SK-N-SH (cell line): ENCODE measurements at regions not wholly inside any gene's neighbourhood (a gene's known extent, or its start where the extent isn't known, plus 50 kb on each side); places are given as distances from the start of the nearest gene placed in this dataset.
A peak's percentile ranks its signal among the peaks of the same experiment; 100 is the strongest.

ENCODE experiments used
- CTCF ChIA-PET: fragments of 300-600, 350-600 bp; formaldehyde crosslinking; extraction: SDS; loops from one replicate; lab custom pipeline; 2021; lab: Yijun Ruan, JAX
- POLR2A ChIA-PET: fragments of 350-600 bp; sonication (Branson Sonifier 250); formaldehyde crosslinking; extraction: SDS; loops from one replicate; lab custom pipeline; 2020; ENCODE audit warnings: antibody characterized with exemption, inconsistent platforms; lab: Yijun Ruan, JAX
- DNase-seq: peaks from one replicate; pipeline ENCODE4 v3.0.0; 2012
- H2AFZ ChIP-seq: fragments of 200-600 bp; sonication (generic); 2 replicates; pipeline ENCODE4 v1.8.1; 2016; ENCODE audit warnings: antibody characterized with exemption, mild to moderate bottlenecking, low read depth
- H3F3A ChIP-seq: fragments of 200-600 bp; sonication (generic); replicated peaks from 2 replicates; pipeline ENCODE3; 2016; ENCODE audit warnings: antibody characterized with exemption, mild to moderate bottlenecking; ENCODE audit not compliant: insufficient read depth
- H3K27ac ChIP-seq, 2 experiments: fragments of 200-500 bp in 1 of 2; fragments of 200-600 bp in 1 of 2; sonication (Bioruptor generic) in 1 of 2; sonication (generic), shearing (Covaris generic) in 1 of 2; 2 replicates each; pipeline versions ENCODE4 v1.5.1 to v1.6.1; 2014 to 2016; ENCODE audit warnings: low read depth in 2 of 2, inconsistent platforms in 1 of 2, low read length in 1 of 2, mild to moderate bottlenecking in 1 of 2, mixed read lengths in 1 of 2
- H3K27me3 ChIP-seq: fragments of 200-600 bp; sonication (generic), shearing (Covaris generic); 2 replicates; pipeline ENCODE4 v1.6.1; 2016; ENCODE audit warnings: mixed run types; ENCODE audit not compliant: insufficient read depth
- H3K36me3 ChIP-seq, 2 experiments: fragments of 200-500 bp in 1 of 2; fragments of 200-600 bp in 1 of 2; sonication (Bioruptor generic) in 1 of 2; sonication (generic) in 1 of 2; replicated peaks in 1 of 2; 2 replicates each; pipeline versions ENCODE3 to v1.5.1; 2014 to 2016; ENCODE audit warnings: low read length in 1 of 2, mild to moderate bottlenecking in 1 of 2; ENCODE audit not compliant: insufficient read depth in 2 of 2, control insufficient read depth in 1 of 2
- H3K4me1 ChIP-seq, 2 experiments: fragments of 200-500 bp in 1 of 2; fragments of 200-600 bp in 1 of 2; sonication (Bioruptor generic) in 1 of 2; sonication (generic), shearing (Covaris generic) in 1 of 2; 2 replicates each; pipeline versions ENCODE4 v1.5.1 to v1.6.1; 2014 to 2016; ENCODE audit warnings: low read depth in 1 of 2, low read length in 1 of 2, mixed run types in 1 of 2; ENCODE audit not compliant: insufficient read depth in 2 of 2, control insufficient read depth in 1 of 2
- H3K4me2 ChIP-seq: fragments of 200-600 bp; sonication (generic), shearing (Covaris generic); 2 replicates; pipeline ENCODE4 v1.6.1; 2017; ENCODE audit warnings: mixed run types
- H3K4me3 ChIP-seq, 2 experiments: fragments of 200-500 bp in 1 of 2; fragments of 200-600 bp in 1 of 2; sonication (Bioruptor generic) in 1 of 2; sonication (generic), shearing (Covaris generic) in 1 of 2; 2 replicates each; pipeline versions ENCODE4 v1.5.1 to v1.8.1; 2014 to 2016; ENCODE audit warnings: low read depth in 2 of 2, inconsistent platforms in 1 of 2, low read length in 1 of 2, mild to moderate bottlenecking in 1 of 2, mixed read lengths in 1 of 2, moderate library complexity in 1 of 2
- H3K79me2 ChIP-seq: fragments of 200-600 bp; sonication (generic); 2 replicates; pipeline ENCODE4 v1.8.1; 2017; ENCODE audit warnings: mild to moderate bottlenecking; ENCODE audit not compliant: insufficient read depth
- H3K9ac ChIP-seq: fragments of 200-600 bp; sonication (generic); 2 replicates; pipeline ENCODE4 v1.6.1; 2017; ENCODE audit warnings: mixed run types
- H3K9me2 ChIP-seq: fragments of 200-600 bp; sonication (generic); 2 replicates; pipeline ENCODE4 v1.6.1; 2017; ENCODE audit warnings: mixed run types
- H3K9me3 ChIP-seq: fragments of 200-600 bp; sonication (generic); 2 replicates; pipeline ENCODE4 v1.6.1; 2017; ENCODE audit warnings: mixed run types, mild to moderate bottlenecking, moderate library complexity
- H4K20me1 ChIP-seq: fragments of 200-600 bp; sonication (generic); 2 replicates; pipeline ENCODE4 v1.6.1; 2017; ENCODE audit warnings: mild to moderate bottlenecking, mixed run types; ENCODE audit not compliant: insufficient read depth
- CTCF ChIP-seq: fragments of 200-600 bp; sonication (generic); IDR thresholded peaks from 2 replicates; pipeline ENCODE4 v1.6.1; 2017; ENCODE audit warnings: antibody characterized with exemption, mild to moderate bottlenecking, moderate library complexity
- EP300 ChIP-seq, 2 experiments: IDR thresholded peaks; 2 replicates each; pipeline versions ENCODE4 v1.4.0 to v1.6.1; 2012; ENCODE audit warnings: borderline replicate concordance in 1 of 2, low read depth in 1 of 2, low read length in 1 of 2
- EZH2phosphoT487 ChIP-seq: fragments of 200-600 bp; sonication (generic); IDR thresholded peaks from 2 replicates; pipeline ENCODE4 v1.6.1; 2017; ENCODE audit warnings: low read depth, mixed run types, mild to moderate bottlenecking, antibody characterized with exemption, moderate library complexity, borderline replicate concordance
- FOSL2 ChIP-seq: IDR thresholded peaks from 2 replicates; pipeline ENCODE4 v1.4.0; 2012; ENCODE audit warnings: low read depth, mild to moderate bottlenecking, moderate library complexity, borderline replicate concordance
- GABPA ChIP-seq: IDR thresholded peaks from 2 replicates; pipeline ENCODE4 v1.4.0; 2012; ENCODE audit warnings: low read depth, mild to moderate bottlenecking
- GATA2 ChIP-seq: sonication (generic); formaldehyde crosslinking; IDR thresholded peaks from 2 replicates; pipeline ENCODE4 v1.5.0; 2020; ENCODE audit warnings: mild to moderate bottlenecking, missing genetic modification reagents
- MXI1 ChIP-seq: IDR thresholded peaks from 2 replicates; pipeline ENCODE4 v1.6.1; 2012; ENCODE audit warnings: mild to moderate bottlenecking, low read depth, low read length, improper control_type of control experiment
- NFIC ChIP-seq: IDR thresholded peaks from 2 replicates; pipeline ENCODE4 v1.4.0; 2012; ENCODE audit warnings: borderline replicate concordance
- POLR2AphosphoS5 ChIP-seq: IDR thresholded peaks from 2 replicates; pipeline ENCODE4 v1.6.1; 2012; ENCODE audit warnings: low read depth, low read length
- RAD21 ChIP-seq: IDR thresholded peaks from 2 replicates; pipeline ENCODE4 v1.6.1; 2012; ENCODE audit warnings: mild to moderate bottlenecking, low read length
- REST ChIP-seq: IDR thresholded peaks from 2 replicates; pipeline ENCODE4 v1.6.1; 2012; ENCODE audit warnings: mild to moderate bottlenecking, low read depth, low read length, moderate library complexity
- RFX5 ChIP-seq: IDR thresholded peaks from 2 replicates; pipeline ENCODE4 v1.6.1; 2012; ENCODE audit warnings: mild to moderate bottlenecking, improper control_type of control experiment, low read length
- RXRA ChIP-seq: IDR thresholded peaks from 2 replicates; pipeline ENCODE4 v1.4.0; 2012; ENCODE audit warnings: low read depth, mild to moderate bottlenecking, borderline replicate concordance
- TAF1 ChIP-seq: IDR thresholded peaks from 2 replicates; pipeline ENCODE4 v1.6.1; 2012; ENCODE audit warnings: low read depth, mild to moderate bottlenecking, low read length, moderate library complexity, borderline replicate concordance
- TCF12 ChIP-seq: IDR thresholded peaks from 2 replicates; pipeline ENCODE4 v1.4.0; 2012
- TEAD4 ChIP-seq: IDR thresholded peaks from 2 replicates; pipeline ENCODE4 v1.4.0; 2012; ENCODE audit warnings: mild to moderate bottlenecking, borderline replicate concordance; ENCODE audit not compliant: insufficient read depth
- ZBTB33 ChIP-seq: IDR thresholded peaks from 2 replicates; pipeline ENCODE4 v1.4.0; 2012; ENCODE audit warnings: low read depth, borderline replicate concordance
- WGBS: methylation state at CpG from one replicate; pipeline ENCODE4 v1.1.6; 2017; ENCODE audit warnings: low lambda C conversion rate; 5-methylcytosine and 5-hydroxymethylcytosine counted together

GRCh38 chr9:80649496-80649895 lies 1039.9 kb downstream of the TLE1 start:
- no peak overlapping the region for H3K4me2 ChIP-seq
- no peak overlapping the region for H2AFZ ChIP-seq
- H3K4me1 ChIP-seq, result 0 out of 4 replicates have a peak, but pooled peaks cover 0 to 4% of the 10 kb centered on the region in 2 experiments
- no peak overlapping the region for H3K27ac ChIP-seq
- ChIA-PET CTCF (interaction anchor here (1.4 kb wide), 1 partner anchor 50 kb away, joined by 3 read pairs; no protein-coding TSS in a partner anchor), POLR2A (no interaction called here)
- H3K9me2 ChIP-seq, result no peaks in the 10 kb centered on the region
- WGBS, result 38% methylated on average over 2 of the region's 2 CpGs
- H4K20me1 ChIP-seq, result no peaks in the 10 kb centered on the region
- TF ChIP-seq EZH2phosphoT487 (no peak), RFX5 (no peak), POLR2AphosphoS5 (no peak), ZBTB33 (no peak), TCF12 (no peak), EP300 (IDR thresholded peaks at IDR 0.05; ENCODE audit: borderline replicate concordance in 1 of 2, low read depth in 1 of 2, low read length in 1 of 2) (no peak), MXI1 (no peak), CTCF (no peak), RAD21 (no peak), RXRA (no peak)
- no peaks in the 10 kb centered on the region; the same call in 1 of the 2 replicates for H3K9me3 ChIP-seq
- H3K36me3 ChIP-seq, result no peaks in the 10 kb centered on the region
- no peak for DNase-seq
- H3K27me3 ChIP-seq, result no peaks in the 10 kb centered on the region
- no peaks in the 10 kb centered on the region for H3F3A ChIP-seq
- H3K4me3 ChIP-seq, result no peak overlapping the region
- H3K9ac ChIP-seq, result no peak overlapping the region
- H3K79me2 ChIP-seq, result no peaks in the 10 kb centered on the region

GRCh38 chr9:80649001-80649420 lies 1040.3 kb downstream of the TLE1 start:
- ChIA-PET POLR2A (no interaction called here), CTCF (interaction anchor here (1.4 kb wide), 1 partner anchor 50 kb away, joined by 3 read pairs; no protein-coding TSS in a partner anchor)
- H3K4me2 ChIP-seq, result no peak overlapping the region
- H3K4me1 ChIP-seq, result 0 out of 4 replicates have a peak, but pooled peaks cover 0 to 4% of the 10 kb centered on the region in 2 experiments
- no peak overlapping the region for H3K4me3 ChIP-seq
- no peak for DNase-seq
- H3F3A ChIP-seq, result no peaks in the 10 kb centered on the region
- peak overlapping the region in 1 of 2 experiments; percentile 31; a peak in 1 of 4 replicates for H3K27ac ChIP-seq
- no peaks in the 10 kb centered on the region for H3K9me2 ChIP-seq
- H2AFZ ChIP-seq, result no peak overlapping the region
- no peaks in the 10 kb centered on the region for H3K27me3 ChIP-seq
- no peaks in the 10 kb centered on the region for H3K79me2 ChIP-seq
- TF ChIP-seq MXI1 (no peak), GATA2 (CRISPR knock-in tag) (no peak), TAF1 (no peak), REST (no peak), TEAD4 (no peak), NFIC (no peak), GABPA (no peak), FOSL2 (no peak), EZH2phosphoT487 (no peak), RFX5 (no peak)
- no peaks in the 10 kb centered on the region for H4K20me1 ChIP-seq
- H3K9me3 ChIP-seq, result no peaks in the 10 kb centered on the region; the same call in 1 of the 2 replicates
- H3K36me3 ChIP-seq, result no peaks in the 10 kb centered on the region
- no peak overlapping the region for H3K9ac ChIP-seq
- WGBS, result 20% methylated on average over 3 of the region's 3 CpGs
